ENCODE measurements at regions not wholly inside any gene's neighbourhood (a gene's known extent, or its start where the extent isn't known, plus 50 kb on each side); places are given as distances from the start of the nearest gene placed in this dataset.

DNA sequence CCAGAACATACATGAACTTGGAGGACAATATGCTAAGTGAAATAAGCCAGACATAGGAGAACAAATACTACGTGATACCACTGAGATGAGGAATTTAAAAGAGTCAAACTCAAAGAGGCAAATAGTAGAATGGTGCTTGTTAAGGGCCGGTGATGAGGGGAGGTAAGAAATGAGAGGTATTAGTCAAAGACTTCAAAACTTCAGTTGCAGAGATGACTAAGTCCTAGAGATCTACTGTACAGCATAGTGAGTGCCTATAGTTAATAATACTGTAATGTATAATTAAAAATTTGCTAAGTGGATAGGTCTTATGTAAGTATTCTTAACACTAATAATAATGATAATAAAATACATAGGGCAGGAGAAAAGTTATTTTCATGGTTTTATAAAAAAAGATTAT, 126.9 kb upstream of the VEGFC start:
- Histone ChIP-seq H2AFZ (ENCODE audit: insufficient read depth, low read depth, low read length, poor library complexity, severe bottlenecking) (no peak overlapping the region), H3K79me2 (ENCODE audit: insufficient read depth, low read length) (no peaks in the 10 kb centered on the region), H3K4me3 (replicated peaks in 1 of 3; ENCODE audit: low read depth in 2 of 3, low read length in 3 of 3) (no peak overlapping the region), H3K9me3 (replicated peaks in 1 of 2; ENCODE audit: control insufficient read depth in 1 of 2, insufficient read depth in 1 of 2, low read length in 2 of 2) (no peaks in the 10 kb centered on the region), H3K27ac (ENCODE audit: low read depth in 1 of 2, low read length in 2 of 2) (no peak overlapping the region), H3K27me3 (ENCODE audit: control insufficient read depth in 2 of 2, insufficient read depth in 2 of 2, low read length in 2 of 2) (no peaks in the 10 kb centered on the region), H3K4me2 (replicated peaks; ENCODE audit: extremely low read depth, low read length, poor library complexity, severe bottlenecking) (no peak overlapping the region), H3K4me1 (ENCODE audit: control insufficient read depth in 1 of 2, insufficient read depth in 2 of 2, low read length in 2 of 2) (no peaks in the 10 kb centered on the region), H4K20me1 (ENCODE audit: insufficient read depth, low read length) (no peaks in the 10 kb centered on the region), H3K9ac (ENCODE audit: insufficient read depth, low read length, poor library complexity, severe bottlenecking) (no peak overlapping the region), H3K36me3 (replicated peaks in 1 of 2; ENCODE audit: control insufficient read depth in 1 of 2, insufficient read depth in 2 of 2, low read length in 2 of 2) (no peaks in the 10 kb centered on the region)
- H3K27me3 Mint-ChIP-seq (ENCODE audit: low read depth in 3 of 3): peaks cover 0 to 1% (median 0%) of the 10 kb centered on the region in 3 donors
- no peak for DNase-seq
- no peaks in the 10 kb centered on the region for H3K4me1 Mint-ChIP-seq
- H3K27ac Mint-ChIP-seq: no peak overlapping the region
- intact Hi-C loops (cut with micrococcal nuclease): no loop called here
- no peaks in the 10 kb centered on the region for H3K36me3 Mint-ChIP-seq
- TF ChIP-seq, protein P1, sequence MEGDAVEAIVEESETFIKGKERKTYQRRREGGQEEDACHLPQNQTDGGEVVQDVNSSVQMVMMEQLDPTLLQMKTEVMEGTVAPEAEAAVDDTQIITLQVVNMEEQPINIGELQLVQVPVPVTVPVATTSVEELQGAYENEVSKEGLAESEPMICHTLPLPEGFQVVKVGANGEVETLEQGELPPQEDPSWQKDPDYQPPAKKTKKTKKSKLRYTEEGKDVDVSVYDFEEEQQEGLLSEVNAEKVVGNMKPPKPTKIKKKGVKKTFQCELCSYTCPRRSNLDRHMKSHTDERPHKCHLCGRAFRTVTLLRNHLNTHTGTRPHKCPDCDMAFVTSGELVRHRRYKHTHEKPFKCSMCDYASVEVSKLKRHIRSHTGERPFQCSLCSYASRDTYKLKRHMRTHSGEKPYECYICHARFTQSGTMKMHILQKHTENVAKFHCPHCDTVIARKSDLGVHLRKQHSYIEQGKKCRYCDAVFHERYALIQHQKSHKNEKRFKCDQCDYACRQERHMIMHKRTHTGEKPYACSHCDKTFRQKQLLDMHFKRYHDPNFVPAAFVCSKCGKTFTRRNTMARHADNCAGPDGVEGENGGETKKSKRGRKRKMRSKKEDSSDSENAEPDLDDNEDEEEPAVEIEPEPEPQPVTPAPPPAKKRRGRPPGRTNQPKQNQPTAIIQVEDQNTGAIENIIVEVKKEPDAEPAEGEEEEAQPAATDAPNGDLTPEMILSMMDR (IDR thresholded peaks at IDR 0.05): no peak
- H3K4me3 Mint-ChIP-seq: no peak overlapping the region
- peaks cover 0 to 9% (median 2%) of the 10 kb centered on the region in 7 donors for H3K9me3 Mint-ChIP-seq
- 100% methylated on average over 2 of the region's 2 CpGs for WGBS (ENCODE audit: insufficient coverage)

DNA sequence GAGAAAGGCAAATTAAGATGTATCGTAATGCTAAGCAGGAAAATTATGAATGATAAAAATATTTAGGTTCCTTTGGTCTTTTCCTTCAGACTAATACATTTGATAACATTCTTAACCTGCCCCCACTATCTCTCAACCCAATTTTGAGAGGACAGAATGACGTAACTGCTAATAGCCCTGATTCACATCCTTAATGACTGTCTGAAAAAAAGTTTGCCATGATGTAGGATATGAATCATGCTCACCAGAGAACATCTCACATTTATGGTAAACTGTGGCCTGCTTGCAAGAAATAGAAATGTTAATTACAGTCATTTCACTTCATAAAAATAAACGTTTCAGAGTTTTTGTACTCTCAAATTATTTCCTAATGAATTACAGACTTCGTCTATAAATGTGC, 128.0 kb upstream of the VEGFC start:
- no peak overlapping the region for H2AFZ ChIP-seq (ENCODE audit: insufficient read depth, low read depth, low read length, poor library complexity, severe bottlenecking)
- H3K27me3 ChIP-seq (ENCODE audit: control insufficient read depth in 2 of 2, insufficient read depth in 2 of 2, low read length in 2 of 2): no peaks in the 10 kb centered on the region
- H3K4me3 ChIP-seq (replicated peaks in 1 of 3; ENCODE audit: low read depth in 2 of 3, low read length in 3 of 3): no peak overlapping the region
- Mint-ChIP-seq H3K27me3 (ENCODE audit: low read depth in 3 of 3) (peaks cover 0 to under 1% (median 0%) of the 10 kb centered on the region in 3 donors), H3K4me3 (no peak overlapping the region), H3K9me3 (peaks cover 0 to 8% (median 2%) of the 10 kb centered on the region in 7 donors), H3K36me3 (no peaks in the 10 kb centered on the region), H3K27ac (no peak overlapping the region), H3K4me1 (no peaks in the 10 kb centered on the region)
- TF ChIP-seq, protein P1 (IDR thresholded peaks at IDR 0.05): no peak
- no peaks in the 10 kb centered on the region for H3K4me1 ChIP-seq (ENCODE audit: control insufficient read depth in 1 of 2, insufficient read depth in 2 of 2, low read length in 2 of 2)
- H3K9ac ChIP-seq (ENCODE audit: insufficient read depth, low read length, poor library complexity, severe bottlenecking): no peak overlapping the region
- no peaks in the 10 kb centered on the region for H3K9me3 ChIP-seq (replicated peaks in 1 of 2; ENCODE audit: control insufficient read depth in 1 of 2, insufficient read depth in 1 of 2, low read length in 2 of 2)
- H3K79me2 ChIP-seq (ENCODE audit: insufficient read depth, low read length): no peaks in the 10 kb centered on the region
- no peak overlapping the region for H3K4me2 ChIP-seq (replicated peaks; ENCODE audit: extremely low read depth, low read length, poor library complexity, severe bottlenecking)
- WGBS (ENCODE audit: insufficient coverage): no CpG with 5 or more reads among the region's 4 CpGs
- intact Hi-C loops (cut with micrococcal nuclease): no loop called here
- no peaks in the 10 kb centered on the region for H4K20me1 ChIP-seq (ENCODE audit: insufficient read depth, low read length)
- H3K27ac ChIP-seq (ENCODE audit: low read depth in 1 of 2, low read length in 2 of 2): no peak overlapping the region
- DNase-seq: no peak
- no peaks in the 10 kb centered on the region for H3K36me3 ChIP-seq (replicated peaks in 1 of 2; ENCODE audit: control insufficient read depth in 1 of 2, insufficient read depth in 2 of 2, low read length in 2 of 2)

All from CD14-positive monocyte (primary cell).